ENCODE measurements at regions not wholly inside any gene's neighbourhood (a gene's known extent, or its start where the extent isn't known, plus 50 kb on each side); places are given as distances from the start of the nearest gene placed in this dataset.

DNA sequence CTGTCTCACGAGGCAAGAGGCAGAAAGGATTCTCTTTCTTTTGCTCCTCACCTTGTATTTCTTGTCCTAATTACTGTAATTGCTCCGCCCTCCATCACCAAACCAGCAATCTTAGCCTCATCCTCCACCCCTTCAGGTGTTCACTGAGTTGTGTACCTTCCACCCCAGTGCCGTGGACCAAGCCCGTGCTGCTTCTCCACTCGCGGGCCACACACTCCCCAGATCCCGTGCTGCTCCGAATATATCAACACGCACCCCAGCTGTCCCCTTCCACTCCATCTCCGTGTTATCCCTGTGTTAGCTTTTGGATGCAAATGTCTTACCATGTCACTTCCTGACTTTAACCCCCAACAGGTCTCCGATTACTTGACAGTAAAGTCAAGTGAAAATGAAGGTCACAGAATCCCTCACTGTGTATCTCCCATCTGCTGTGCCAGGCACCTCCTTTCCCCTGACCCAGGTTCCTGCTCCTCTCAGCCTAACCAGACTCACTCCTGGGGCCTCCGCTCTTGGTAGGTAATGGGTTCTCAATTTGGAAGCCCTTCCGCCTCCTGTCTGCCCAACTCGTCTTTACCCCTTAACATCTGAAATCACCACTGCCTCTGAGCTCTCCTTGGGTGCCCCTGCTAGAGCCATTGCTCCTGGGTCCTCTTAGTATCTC lies 320.2 kb downstream of the MED10 start:
- no peak overlapping the region for H3K27ac ChIP-seq
- DNase-seq (ENCODE audit: low spot score) = no peak
- ChIA-PET CTCF (no interaction called here), POLR2A (ENCODE audit: low non-redundant PET) (no interaction called here)
- no peak for TF ChIP-seq CTCF (conservative IDR thresholded peaks at IDR 0.05; ENCODE audit: low read depth)

- ChIA-PET CTCF (no interaction called here), POLR2A (ENCODE audit: low non-redundant PET) (no interaction called here)
- H3K27ac ChIP-seq = no peak overlapping the region
- no peak for TF ChIP-seq CTCF (conservative IDR thresholded peaks at IDR 0.05; ENCODE audit: low read depth)
- DNase-seq (ENCODE audit: low spot score) = no peak
Measured at GRCh38 chr5:6056280-6056679, 322.1 kb downstream of the MED10 start.

- ChIA-PET CTCF (interaction anchor here (0.5 kb wide), 1 partner anchor 126 kb away, joined by 3 read pairs; no protein-coding TSS in a partner anchor), POLR2A (ENCODE audit: low non-redundant PET) (no interaction called here)
- no peak for TF ChIP-seq CTCF (conservative IDR thresholded peaks at IDR 0.05; ENCODE audit: low read depth)
- no peak for DNase-seq (ENCODE audit: low spot score)
- no peak overlapping the region for H3K27ac ChIP-seq
Measured at GRCh38 chr5:6049662-6050061, 328.7 kb downstream of the MED10 start.

- no peak for DNase-seq (ENCODE audit: low spot score)
- TF ChIP-seq CTCF (conservative IDR thresholded peaks at IDR 0.05; ENCODE audit: low read depth) = no peak
- ChIA-PET POLR2A (ENCODE audit: low non-redundant PET) (no interaction called here), CTCF (no interaction called here)
- no peak overlapping the region for H3K27ac ChIP-seq
Measured at GRCh38 chr5:6048746-6049145, 329.6 kb downstream of the MED10 start.

GRCh38 chr5:6046296-6046967 lies 331.9 kb downstream of the MED10 start:
- POLR2A ChIA-PET (ENCODE audit: low non-redundant PET) = no interaction called here
- no peak overlapping the region for H3K27ac ChIP-seq
- CTCF ChIA-PET = interaction anchor here (0.6 kb wide), 1 partner anchor 61 kb away, joined by 3 read pairs; no protein-coding TSS in a partner anchor
- TF ChIP-seq CTCF (conservative IDR thresholded peaks at IDR 0.05; ENCODE audit: low read depth) = no peak
- no peak for DNase-seq (ENCODE audit: low spot score)

DNA sequence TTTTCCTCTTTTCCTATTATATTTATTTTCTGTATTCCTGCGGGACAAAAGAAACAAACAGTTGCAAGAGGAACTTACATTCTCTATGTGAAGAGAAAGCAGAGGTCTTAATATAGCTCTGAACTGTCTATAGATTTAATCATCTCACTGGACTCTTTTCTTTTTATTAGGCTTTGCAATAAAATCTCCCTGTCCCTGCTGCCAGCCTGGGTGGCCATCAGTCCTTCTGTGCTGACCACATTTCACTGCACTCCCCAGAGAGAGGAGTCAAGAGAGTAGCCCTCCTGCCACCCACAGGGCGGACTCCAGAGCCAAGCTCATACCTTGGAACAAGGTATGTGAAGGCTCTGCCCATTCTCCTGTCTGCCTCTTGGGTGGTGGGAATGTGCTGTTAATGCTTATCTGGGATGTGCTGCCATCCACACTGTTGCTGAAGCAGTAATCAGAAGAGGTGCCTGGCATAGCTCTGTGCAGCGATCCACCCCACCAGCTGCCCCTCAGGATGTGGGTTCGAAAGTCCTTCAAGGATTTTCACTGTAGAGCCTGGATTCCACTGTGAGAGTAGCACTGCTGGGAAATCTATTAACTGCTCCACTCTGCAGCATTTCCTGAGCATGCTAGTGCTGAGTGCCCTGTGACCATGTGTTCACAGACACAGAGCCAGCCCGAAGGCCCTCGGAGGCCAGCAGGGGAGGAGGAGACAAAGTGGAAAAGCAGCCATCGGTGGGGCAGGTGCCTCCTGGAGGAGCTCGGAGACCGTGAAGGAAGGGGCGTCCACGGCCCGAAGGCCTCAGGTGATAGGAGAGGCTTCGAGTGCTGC lies 334.6 kb downstream of the MED10 start:
- no peak for TF ChIP-seq CTCF (conservative IDR thresholded peaks at IDR 0.05; ENCODE audit: low read depth)
- CTCF ChIA-PET = no interaction called here
- DNase-seq (ENCODE audit: low spot score) = no peak
- POLR2A ChIA-PET (ENCODE audit: low non-redundant PET) = no interaction called here
- no peak overlapping the region for H3K27ac ChIP-seq
